Activated effector memory CD4-positive, alpha-beta T cell treated with anti-CD3 and anti-CD28 coated beads, Interleukin-2, amount 50 U/mL, for 16 hours (primary cell): ENCODE measurements at regions not wholly inside any gene's neighbourhood (a gene's known extent, or its start where the extent isn't known, plus 50 kb on each side); places are given as distances from the start of the nearest gene placed in this dataset.
"Not testable (repeated sequence)": the region's sequence is repeated elsewhere in the genome, so short reads cannot be mapped to it uniquely, and the experiment has no call there.

Source experiments
- DNase-seq: peaks from one replicate; pipeline ENCODE4 v3.0.0-alpha.2; 2020

- DNase-seq: no peak
Measured at GRCh38 chr12:84198294-84198946, 714.2 kb downstream of the SLC6A15 start.

GRCh38 chr12:84191779-84192178 lies 720.8 kb downstream of the SLC6A15 start:
- no peak for DNase-seq

- no peak for DNase-seq
Measured at GRCh38 chr12:84186433-84186832, 726.2 kb downstream of the SLC6A15 start.

GRCh38 chr12:84183576-84183975 lies 729.0 kb downstream of the SLC6A15 start:
- DNase-seq: no peak

- DNase-seq: no peak
Measured at GRCh38 chr12:84174115-84174514, 738.5 kb downstream of the SLC6A15 start.

GRCh38 chr12:84172823-84173424 lies 739.7 kb downstream of the SLC6A15 start:
- no peak for DNase-seq

GRCh38 chr12:84166812-84167211 lies 745.8 kb downstream of the SLC6A15 start:
- DNase-seq: no peak

GRCh38 chr12:84165998-84166571 lies 746.5 kb downstream of the SLC6A15 start:
- DNase-seq: no peak

GRCh38 chr12:84161296-84161695 lies 751.3 kb downstream of the SLC6A15 start:
- no peak for DNase-seq

GRCh38 chr12:84159260-84159659 lies 753.3 kb downstream of the SLC6A15 start:
- DNase-seq: no peak

GRCh38 chr12:84157170-84157569 lies 755.4 kb downstream of the SLC6A15 start:
- no peak for DNase-seq

- not testable (repeated sequence) for DNase-seq
Measured at GRCh38 chr12:84154991-84155930, 757.3 kb downstream of the SLC6A15 start.

- not testable (repeated sequence) for DNase-seq
Measured at GRCh38 chr12:84154439-84154990, 758.1 kb downstream of the SLC6A15 start.

- no peak for DNase-seq
Measured at GRCh38 chr12:84150201-84150600, 762.4 kb downstream of the SLC6A15 start.

GRCh38 chr12:84148335-84148734 lies 764.3 kb downstream of the SLC6A15 start:
- DNase-seq: no peak

- DNase-seq: no peak
Measured at GRCh38 chr12:84136862-84137367, 775.7 kb downstream of the SLC6A15 start.

GRCh38 chr12:84135586-84136279 lies 776.9 kb downstream of the SLC6A15 start:
- DNase-seq: no peak

GRCh38 chr12:84134797-84135366 lies 777.7 kb downstream of the SLC6A15 start:
- DNase-seq: no peak

GRCh38 chr12:84131076-84131475 lies 781.5 kb downstream of the SLC6A15 start:
- no peak for DNase-seq

- no peak for DNase-seq
Measured at GRCh38 chr12:84128117-84128991, 784.2 kb downstream of the SLC6A15 start.

- DNase-seq: no peak
Measured at GRCh38 chr12:84124211-84124610, 788.4 kb downstream of the SLC6A15 start.
